ENCODE measurements at regions not wholly inside any gene's neighbourhood (a gene's known extent, or its start where the extent isn't known, plus 50 kb on each side); places are given as distances from the start of the nearest gene placed in this dataset.

GRCh38 chr9:78490231-78490630 is 193.3 kb downstream of the PSAT1 start:
- Histone ChIP-seq H3K27me3 (no peaks in the 10 kb centered on the region), H3K27ac (no peak overlapping the region)
- 82% methylated on average over 4 of the region's 4 CpGs for whole genome bisulfite sequencing, 2 donors

GRCh38 chr9:78491402-78491801 is 194.5 kb downstream of the PSAT1 start:
- no peaks in the 10 kb centered on the region for H3K9me3 ChIP-seq
- H3K27me3 ChIP-seq = no peaks in the 10 kb centered on the region
- no peak overlapping the region for H3K4me3 ChIP-seq
- no peak overlapping the region for H3K27ac ChIP-seq
- no peak for DNase-seq (ENCODE audit: low spot score in 2 of 2)
- 73 to 93% methylated on average over 3 of the region's 3 CpGs for WGBS, 2 donors
- no peaks in the 10 kb centered on the region for H3K4me1 ChIP-seq
- TF ChIP-seq EP300 (IDR thresholded peaks at IDR 0.05) (no peak), CTCF (IDR thresholded peaks at IDR 0.05) (no peak), POLR2A (IDR thresholded peaks at IDR 0.05) (no peak)
- no peaks in the 10 kb centered on the region for H3K36me3 ChIP-seq

More at GRCh38 chr9:78490231-78490630, 193.3 kb downstream of the PSAT1 start:
- H3K4me1 ChIP-seq = no peaks in the 10 kb centered on the region
- DNase-seq (ENCODE audit: low spot score in 2 of 2) = no peak
- TF ChIP-seq POLR2A (IDR thresholded peaks at IDR 0.05) = no peak
- TF ChIP-seq CTCF (IDR thresholded peaks at IDR 0.05) = no peak
- TF ChIP-seq EP300 (IDR thresholded peaks at IDR 0.05) = no peak
- no peak overlapping the region for H3K4me3 ChIP-seq
- no peaks in the 10 kb centered on the region for H3K36me3 ChIP-seq
- H3K9me3 ChIP-seq = no peaks in the 10 kb centered on the region

GRCh38 chr9:78493166-78493742 is 196.3 kb downstream of the PSAT1 start:
- WGBS, 2 donors = 57 to 67% methylated on average over 2 of the region's 2 CpGs
- Histone ChIP-seq H3K27me3 (no peaks in the 10 kb centered on the region), H3K4me1 (no peaks in the 10 kb centered on the region), H3K27ac (no peak overlapping the region), H3K36me3 (no peaks in the 10 kb centered on the region), H3K4me3 (no peak overlapping the region), H3K9me3 (no peaks in the 10 kb centered on the region)
- no peak for TF ChIP-seq POLR2A (IDR thresholded peaks at IDR 0.05)
- TF ChIP-seq CTCF (IDR thresholded peaks at IDR 0.05) = no peak
- no peak for TF ChIP-seq EP300 (IDR thresholded peaks at IDR 0.05)
- DNase-seq (ENCODE audit: low spot score in 2 of 2) = no peak

GRCh38 chr9:78502566-78502965 is 205.6 kb downstream of the PSAT1 start:
- Histone ChIP-seq H3K27me3 (no peaks in the 10 kb centered on the region), H3K36me3 (no peaks in the 10 kb centered on the region), H3K4me3 (no peak overlapping the region), H3K9me3 (no peaks in the 10 kb centered on the region), H3K4me1 (no peaks in the 10 kb centered on the region), H3K27ac (no peak overlapping the region)
- DNase-seq (ENCODE audit: low spot score in 2 of 2) = no peak
- TF ChIP-seq CTCF (IDR thresholded peaks at IDR 0.05) = no peak
- TF ChIP-seq POLR2A (IDR thresholded peaks at IDR 0.05) = no peak
- no peak for TF ChIP-seq EP300 (IDR thresholded peaks at IDR 0.05)
- WGBS, 2 donors = 72 to 78% methylated on average over 5 of the region's 5 CpGs

- Histone ChIP-seq H3K4me1 (no peaks in the 10 kb centered on the region), H3K9me3 (no peaks in the 10 kb centered on the region), H3K27me3 (peaks cover 0 to 2% of the 10 kb centered on the region in 2 donors), H3K4me3 (no peak overlapping the region), H3K27ac (no peak overlapping the region), H3K36me3 (no peaks in the 10 kb centered on the region)
- DNase-seq (ENCODE audit: low spot score in 2 of 2) = no peak
- TF ChIP-seq CTCF (IDR thresholded peaks at IDR 0.05) (no peak), EP300 (IDR thresholded peaks at IDR 0.05) (no peak), POLR2A (IDR thresholded peaks at IDR 0.05) (no peak)
- 91 to 97% methylated on average over 2 of the region's 2 CpGs for WGBS, 2 donors
Measured at GRCh38 chr9:78505546-78505945, 208.6 kb downstream of the PSAT1 start.
